MM.1S (cell line): ENCODE measurements at regions not wholly inside any gene's neighbourhood (a gene's known extent, or its start where the extent isn't known, plus 50 kb on each side); places are given as distances from the start of the nearest gene placed in this dataset.

Experiments used
- DNase-seq: peaks from one replicate; pipeline ENCODE4 v3.0.0-alpha.2; 2015
- H2AFZ ChIP-seq: fragments of 300-600 bp; sonication (generic); 2 replicates; pipeline ENCODE4 v1.6.0; 2016; ENCODE audit warnings: antibody characterized with exemption, low read length
- H3F3A ChIP-seq: fragments of 300-600 bp; sonication (generic); 2 replicates; pipeline ENCODE4 v1.6.1; 2016; ENCODE audit warnings: mild to moderate bottlenecking, antibody characterized with exemption, low read length, moderate library complexity, mixed read lengths; ENCODE audit not compliant: insufficient read depth
- H3K27ac ChIP-seq: fragments of 300-600 bp; sonication (generic); 2 replicates; pipeline ENCODE4 v1.5.1; 2016; ENCODE audit warnings: mild to moderate bottlenecking, low read length
- H3K27me3 ChIP-seq: fragments of 300-600 bp; sonication (generic); replicated peaks from 2 replicates; pipeline ENCODE4 v1.6.0; 2016; ENCODE audit warnings: low read length; ENCODE audit not compliant: insufficient read depth
- H3K36me3 ChIP-seq: fragments of 300-600 bp; sonication (generic); replicated peaks from 2 replicates; pipeline ENCODE4 v1.6.1; 2016; ENCODE audit warnings: mild to moderate bottlenecking, low read length, mixed read lengths; ENCODE audit not compliant: insufficient read depth
- H3K4me1 ChIP-seq: fragments of 300-600 bp; sonication (generic); 2 replicates; pipeline ENCODE4 v1.6.1; 2016; ENCODE audit warnings: low read length, mixed read lengths
- H3K4me2 ChIP-seq: fragments of 300-600 bp; sonication (generic); 2 replicates; pipeline ENCODE4 v1.6.0; 2016; ENCODE audit warnings: low read depth, low read length
- H3K4me3 ChIP-seq: fragments of 300-600 bp; sonication (generic); 2 replicates; pipeline ENCODE4 v1.5.1; 2016; ENCODE audit warnings: low read length, mixed read lengths
- H3K79me2 ChIP-seq: fragments of 300-600 bp; sonication (generic); 2 replicates; pipeline ENCODE4 v1.6.1; 2016; ENCODE audit warnings: mixed run types, low read length, mixed read lengths
- H3K9ac ChIP-seq: fragments of 300-600 bp; sonication (generic); 2 replicates; pipeline ENCODE4 v1.6.1; 2016; ENCODE audit warnings: low read length, mixed read lengths
- H3K9me2 ChIP-seq: fragments of 300-600 bp; sonication (generic); replicated peaks from 2 replicates; pipeline ENCODE4 v1.6.1; 2016; ENCODE audit warnings: mild to moderate bottlenecking, low read length, mixed read lengths; ENCODE audit not compliant: insufficient read depth
- H3K9me3 ChIP-seq: fragments of 300-600 bp; sonication (generic); replicated peaks from 2 replicates; pipeline ENCODE4 v1.6.1; 2016; ENCODE audit warnings: mild to moderate bottlenecking, low read length, mixed read lengths; ENCODE audit not compliant: insufficient read depth
- H4K20me1 ChIP-seq: fragments of 300-600 bp; sonication (generic); 2 replicates; pipeline ENCODE4 v1.6.1; 2016; ENCODE audit warnings: mild to moderate bottlenecking, low read length, moderate library complexity, mixed read lengths; ENCODE audit not compliant: insufficient read depth
- CTCF ChIP-seq: fragments of 300-600 bp; sonication (generic); IDR thresholded peaks from 2 replicates; pipeline ENCODE4 v1.5.1; 2016; ENCODE audit warnings: antibody characterized with exemption, low read length, mixed read lengths
- EZH2 ChIP-seq: fragments of 300-600 bp; sonication (generic); optimal IDR thresholded peaks from 2 replicates; pipeline ENCODE3; 2017; ENCODE audit warnings: low read depth, mild to moderate bottlenecking, antibody characterized with exemption, low read length, mixed read lengths
- EZH2phosphoT487 ChIP-seq: fragments of 300-600 bp; sonication (generic); IDR thresholded peaks from 2 replicates; pipeline ENCODE4 v1.6.1; 2018; ENCODE audit warnings: antibody characterized with exemption, low read length

GRCh38 chr1:219281831-219282230, 108.2 kb downstream of the LYPLAL1 start:
- Histone ChIP-seq H3K9me2 (no peaks in the 10 kb centered on the region), H3F3A (no peaks in the 10 kb centered on the region), H3K27ac (no peak overlapping the region), H3K9ac (no peak overlapping the region), H3K36me3 (no peaks in the 10 kb centered on the region), H3K9me3 (no peaks in the 10 kb centered on the region), H3K4me3 (no peak overlapping the region), H4K20me1 (no peaks in the 10 kb centered on the region), H3K4me2 (no peak overlapping the region), H2AFZ (no peak overlapping the region), H3K4me1 (no peaks in the 10 kb centered on the region), H3K27me3 (no peaks in the 10 kb centered on the region), H3K79me2 (no peaks in the 10 kb centered on the region)
- no peak for DNase-seq
- TF ChIP-seq EZH2phosphoT487, result no peak

GRCh38 chr1:219279017-219279770, 105.5 kb downstream of the LYPLAL1 start:
- H3K27ac ChIP-seq, result no peak overlapping the region
- H3K4me2 ChIP-seq, result no peak overlapping the region
- no peaks in the 10 kb centered on the region for H3K79me2 ChIP-seq
- no peaks in the 10 kb centered on the region for H3K36me3 ChIP-seq
- H3K9me2 ChIP-seq, result no peaks in the 10 kb centered on the region
- DNase-seq, result no peak
- no peak for TF ChIP-seq EZH2
- no peak for TF ChIP-seq CTCF
- TF ChIP-seq EZH2phosphoT487, result no peak
- H3K4me3 ChIP-seq, result no peak overlapping the region
- no peak overlapping the region for H2AFZ ChIP-seq
- H3K27me3 ChIP-seq, result no peaks in the 10 kb centered on the region
- H3F3A ChIP-seq, result no peaks in the 10 kb centered on the region
- H4K20me1 ChIP-seq, result no peaks in the 10 kb centered on the region
- no peaks in the 10 kb centered on the region for H3K9me3 ChIP-seq
- no peaks in the 10 kb centered on the region for H3K4me1 ChIP-seq
- no peak overlapping the region for H3K9ac ChIP-seq

- Histone ChIP-seq H3F3A (no peaks in the 10 kb centered on the region), H3K9me2 (no peaks in the 10 kb centered on the region), H3K4me3 (no peak overlapping the region), H3K27ac (no peak overlapping the region), H3K9ac (no peak overlapping the region), H3K4me1 (no peaks in the 10 kb centered on the region), H3K36me3 (no peaks in the 10 kb centered on the region), H3K27me3 (no peaks in the 10 kb centered on the region), H4K20me1 (no peaks in the 10 kb centered on the region), H3K9me3 (no peaks in the 10 kb centered on the region), H3K79me2 (no peaks in the 10 kb centered on the region), H2AFZ (no peak overlapping the region), H3K4me2 (no peak overlapping the region)
- TF ChIP-seq EZH2, result no peak
- no peak for TF ChIP-seq EZH2phosphoT487
- no peak for TF ChIP-seq CTCF
- no peak for DNase-seq
Observed at GRCh38 chr1:219278288-219278687, 104.6 kb downstream of the LYPLAL1 start.

GRCh38 chr1:219277304-219278105, 103.8 kb downstream of the LYPLAL1 start:
- TF ChIP-seq EZH2 (no peak), CTCF (no peak), EZH2phosphoT487 (no peak)
- H2AFZ ChIP-seq, result no peak overlapping the region
- no peaks in the 10 kb centered on the region for H3K27me3 ChIP-seq
- no peaks in the 10 kb centered on the region for H3K9me2 ChIP-seq
- no peak overlapping the region for H3K27ac ChIP-seq
- no peak overlapping the region for H3K4me3 ChIP-seq
- no peaks in the 10 kb centered on the region for H3K79me2 ChIP-seq
- H3K4me2 ChIP-seq, result no peak overlapping the region
- H3K36me3 ChIP-seq, result no peaks in the 10 kb centered on the region
- H3K9me3 ChIP-seq, result no peaks in the 10 kb centered on the region
- H4K20me1 ChIP-seq, result no peaks in the 10 kb centered on the region
- no peaks in the 10 kb centered on the region for H3K4me1 ChIP-seq
- H3F3A ChIP-seq, result no peaks in the 10 kb centered on the region
- H3K9ac ChIP-seq, result no peak overlapping the region
- no peak for DNase-seq
